Trophoblast cell (in vitro differentiated cells and primary cell): ENCODE measurements at regions not wholly inside any gene's neighbourhood (a gene's known extent, or its start where the extent isn't known, plus 50 kb on each side); places are given as distances from the start of the nearest gene placed in this dataset.
A peak's percentile ranks its signal among the peaks of the same experiment; 100 is the strongest.

ENCODE experiments used
- DNase-seq, 2 donors: peaks; one replicate each; pipeline ENCODE4 v3.0.0-alpha.2; 2016
- H2AFZ ChIP-seq: 2 replicates; pipeline ENCODE4 v1.6.1; 2013; ENCODE audit warnings: low read length, moderate library complexity, mild to moderate bottlenecking; ENCODE audit not compliant: insufficient read depth, poor library complexity
- H2AK5ac ChIP-seq: 2 replicates; pipeline ENCODE4 v1.6.1; 2013; ENCODE audit warnings: mild to moderate bottlenecking, low read length
- H2BK120ac ChIP-seq: 2 replicates; pipeline ENCODE4 v1.6.1; 2013; ENCODE audit warnings: low read length, mild to moderate bottlenecking, moderate library complexity; ENCODE audit not compliant: insufficient read depth, poor library complexity
- H2BK12ac ChIP-seq: 2 replicates; pipeline ENCODE4 v1.6.1; 2013; ENCODE audit warnings: mild to moderate bottlenecking, low read length, moderate library complexity
- H2BK5ac ChIP-seq: 2 replicates; pipeline ENCODE4 v1.6.1; 2013; ENCODE audit warnings: low read length, low read depth, moderate library complexity, mild to moderate bottlenecking; ENCODE audit not compliant: poor library complexity
- H3K14ac ChIP-seq: 2 replicates; pipeline ENCODE4 v1.6.1; 2013; ENCODE audit warnings: mild to moderate bottlenecking, low read length
- H3K18ac ChIP-seq: 2 replicates; pipeline ENCODE4 v1.6.1; 2013; ENCODE audit warnings: mild to moderate bottlenecking, low read length
- H3K23ac ChIP-seq: 2 replicates; pipeline ENCODE4 v1.6.1; 2013; ENCODE audit warnings: low read length
- H3K27ac ChIP-seq: 2 replicates; pipeline ENCODE4 v1.5.1; 2013; ENCODE audit warnings: low read depth, mild to moderate bottlenecking, inconsistent platforms, low read length, moderate library complexity
- H3K27me3 ChIP-seq: 2 replicates; pipeline ENCODE4 v1.6.1; 2013; ENCODE audit warnings: inconsistent platforms, mild to moderate bottlenecking, low read length, moderate library complexity; ENCODE audit not compliant: insufficient read depth
- H3K36me3 ChIP-seq, 2 experiments: 1 replicate in 1 of 2; 2 replicates in 1 of 2; pipeline ENCODE4 v1.6.1; 2013; ENCODE audit warnings: low read length in 2 of 2, mild to moderate bottlenecking in 2 of 2, moderate library complexity in 1 of 2; ENCODE audit not compliant: insufficient read depth in 2 of 2, control insufficient read depth in 1 of 2
- H3K4ac ChIP-seq: 2 replicates; pipeline ENCODE4 v1.6.1; 2013; ENCODE audit warnings: low read depth, mild to moderate bottlenecking, low read length, moderate library complexity
- H3K4me1 ChIP-seq, 2 experiments: 1 replicate in 1 of 2; 2 replicates in 1 of 2; pipeline ENCODE4 v1.6.1; 2013; ENCODE audit warnings: low read length in 2 of 2, mild to moderate bottlenecking in 2 of 2, moderate library complexity in 1 of 2; ENCODE audit not compliant: insufficient read depth in 2 of 2, control insufficient read depth in 1 of 2
- H3K4me2 ChIP-seq: 2 replicates; pipeline ENCODE4 v1.6.1; 2013; ENCODE audit warnings: inconsistent platforms, mild to moderate bottlenecking, low read length, moderate library complexity
- H3K4me3 ChIP-seq: 2 replicates; pipeline ENCODE4 v1.5.1; 2013; ENCODE audit warnings: mild to moderate bottlenecking, low read depth, low read length, inconsistent platforms
- H3K79me1 ChIP-seq: one replicate; pipeline ENCODE4 v1.6.1; 2013; ENCODE audit warnings: low read length
- H3K79me2 ChIP-seq: 2 replicates; pipeline ENCODE4 v1.6.1; 2013; ENCODE audit warnings: low read length, mild to moderate bottlenecking; ENCODE audit not compliant: control insufficient read depth, insufficient read depth, poor library complexity
- H3K9ac ChIP-seq: 2 replicates; pipeline ENCODE4 v1.6.1; 2013; ENCODE audit warnings: mild to moderate bottlenecking, low read length
- H3K9me3 ChIP-seq: 2 replicates; pipeline ENCODE4 v1.6.1; 2013; ENCODE audit warnings: low read depth, mild to moderate bottlenecking, control low read depth, inconsistent platforms, low read length; ENCODE audit not compliant: insufficient read depth
- H4K12ac ChIP-seq: 2 replicates; pipeline ENCODE4 v1.6.1; 2013; ENCODE audit warnings: low read depth, mild to moderate bottlenecking, low read length, moderate library complexity
- H4K8ac ChIP-seq: 2 replicates; pipeline ENCODE4 v1.6.1; 2013; ENCODE audit warnings: low read depth, mild to moderate bottlenecking, low read length, moderate library complexity
- H4K91ac ChIP-seq: one replicate; pipeline ENCODE4 v1.6.1; 2013; ENCODE audit warnings: low read depth, mild to moderate bottlenecking, low read length, moderate library complexity
- whole genome bisulfite sequencing: extraction: QIAGEN DNeasy Blood & Tissue Kit; methylation state at CpG from one replicate; pipeline ENCODE4 v1.1.7; 2013; ENCODE audit warnings: missing lambda C conversion rate; ENCODE audit not compliant: insufficient read length, insufficient coverage; ENCODE audit errors: extremely low coverage; 5-methylcytosine and 5-hydroxymethylcytosine counted together

DNA sequence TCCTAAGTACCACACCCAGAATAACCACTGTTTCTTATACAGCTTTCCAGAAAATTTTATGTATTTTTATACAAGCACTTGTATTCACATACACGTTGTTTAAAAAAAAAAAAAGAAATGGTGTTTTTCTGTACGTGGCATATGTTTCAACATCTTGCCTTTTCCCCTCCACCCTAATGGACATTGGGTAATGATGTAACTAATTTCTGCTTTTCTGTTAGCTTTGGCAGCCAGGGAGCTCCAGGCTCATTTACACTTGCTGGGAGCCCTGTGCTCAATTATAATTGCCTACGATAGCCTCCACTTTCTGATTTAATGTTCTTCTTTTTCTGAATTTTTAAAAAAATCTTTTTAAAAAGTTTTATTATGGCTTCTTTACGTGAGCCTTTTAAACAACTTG, 352.4 kb downstream of the UTRN start:
- no peaks in the 10 kb centered on the region for H3K79me1 ChIP-seq
- H3K23ac ChIP-seq: no peak overlapping the region
- no peak overlapping the region for H4K91ac ChIP-seq
- no peak overlapping the region for H3K9ac ChIP-seq
- no peak overlapping the region for H3K18ac ChIP-seq
- no peak overlapping the region for H2AFZ ChIP-seq
- no peak overlapping the region for H3K4me3 ChIP-seq
- H3K14ac ChIP-seq: no peak overlapping the region
- DNase-seq: no peak
- no peaks in the 10 kb centered on the region for H3K79me2 ChIP-seq
- no peaks in the 10 kb centered on the region for H3K4me1 ChIP-seq
- no peak overlapping the region for H2AK5ac ChIP-seq
- no peak overlapping the region for H2BK5ac ChIP-seq
- H3K27ac ChIP-seq: no peak overlapping the region
- H3K4ac ChIP-seq: no peak overlapping the region
- no CpG with 5 or more reads among the region's 4 CpGs for WGBS
- H3K9me3 ChIP-seq: no peaks in the 10 kb centered on the region
- H3K36me3 ChIP-seq: no peaks in the 10 kb centered on the region
- H2BK12ac ChIP-seq: no peak overlapping the region
- H3K27me3 ChIP-seq: no peaks in the 10 kb centered on the region
- no peak overlapping the region for H3K4me2 ChIP-seq
- no peak overlapping the region for H4K12ac ChIP-seq
- H2BK120ac ChIP-seq: no peak overlapping the region
- no peak overlapping the region for H4K8ac ChIP-seq

DNA sequence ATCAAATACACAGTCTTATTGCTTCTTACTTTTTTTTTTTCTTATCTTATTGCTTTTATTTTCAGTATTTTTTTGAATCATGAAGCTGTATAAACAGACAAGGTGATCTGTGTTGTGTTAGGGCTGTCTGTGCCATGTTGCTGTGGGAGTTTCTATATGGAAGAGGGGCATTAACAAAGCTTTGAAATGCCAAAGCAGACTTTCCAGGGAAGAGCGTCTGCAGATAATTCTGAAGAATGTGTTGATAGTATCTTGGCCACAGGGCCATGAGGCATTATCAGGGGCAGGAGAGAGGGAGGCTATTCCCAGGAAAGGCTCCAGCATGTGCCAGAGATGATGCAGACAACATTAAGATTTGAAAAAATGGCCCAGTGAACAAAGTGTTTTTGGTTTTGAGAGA, 354.5 kb downstream of the UTRN start:
- Histone ChIP-seq H3K4ac (no peak overlapping the region), H3K18ac (no peak overlapping the region), H2BK120ac (no peak overlapping the region), H4K12ac (no peak overlapping the region), H3K9me3 (no peaks in the 10 kb centered on the region), H3K27me3 (no peaks in the 10 kb centered on the region), H3K14ac (no peak overlapping the region), H3K36me3 (no peaks in the 10 kb centered on the region), H2BK12ac (no peak overlapping the region), H3K23ac (no peak overlapping the region), H2BK5ac (no peak overlapping the region), H2AFZ (no peak overlapping the region), H3K4me1 (no peaks in the 10 kb centered on the region), H4K91ac (no peak overlapping the region), H3K9ac (no peak overlapping the region), H3K79me1 (no peaks in the 10 kb centered on the region), H3K79me2 (no peaks in the 10 kb centered on the region), H3K27ac (no peak overlapping the region), H3K4me2 (no peak overlapping the region), H3K4me3 (no peak overlapping the region), H4K8ac (no peak overlapping the region), H2AK5ac (no peak overlapping the region)
- DNase-seq: peak in 1 of 2 donors; percentile 22
- no CpG with 5 or more reads among the region's 1 CpG for WGBS

GRCh38 chr6:144641286-144641685, 356.2 kb downstream of the UTRN start:
- no CpG with 5 or more reads among the region's 1 CpG for WGBS

GRCh38 chr6:144644776-144645175, 359.6 kb downstream of the UTRN start:
- Histone ChIP-seq H3K27me3 (no peaks in the 10 kb centered on the region), H3K4me2 (no peak overlapping the region), H3K36me3 (no peaks in the 10 kb centered on the region), H3K18ac (no peak overlapping the region), H2AFZ (no peak overlapping the region), H3K79me2 (no peaks in the 10 kb centered on the region), H3K4me1 (no peaks in the 10 kb centered on the region), H3K14ac (no peak overlapping the region), H3K9me3 (no peaks in the 10 kb centered on the region), H2BK5ac (no peak overlapping the region), H3K4ac (no peak overlapping the region), H4K8ac (no peak overlapping the region), H2BK120ac (no peak overlapping the region), H2AK5ac (no peak overlapping the region), H3K79me1 (peaks cover 1% of the 10 kb centered on the region), H3K9ac (no peak overlapping the region), H4K12ac (no peak overlapping the region), H3K4me3 (no peak overlapping the region), H3K27ac (no peak overlapping the region), H2BK12ac (no peak overlapping the region), H3K23ac (no peak overlapping the region), H4K91ac (no peak overlapping the region)
- no CpG with 5 or more reads among the region's 1 CpG for WGBS
- no peak for DNase-seq

More at GRCh38 chr6:144641286-144641685, 356.2 kb downstream of the UTRN start:
- Histone ChIP-seq H2BK5ac (no peak overlapping the region), H3K79me1 (no peaks in the 10 kb centered on the region), H2BK12ac (no peak overlapping the region), H3K18ac (no peak overlapping the region), H3K9ac (no peak overlapping the region), H2BK120ac (no peak overlapping the region), H4K91ac (no peak overlapping the region), H4K12ac (no peak overlapping the region), H3K79me2 (no peaks in the 10 kb centered on the region), H3K4me1 (no peaks in the 10 kb centered on the region), H4K8ac (no peak overlapping the region), H3K4me3 (no peak overlapping the region), H3K36me3 (no peaks in the 10 kb centered on the region), H3K14ac (no peak overlapping the region), H3K27ac (no peak overlapping the region), H3K9me3 (no peaks in the 10 kb centered on the region), H2AFZ (no peak overlapping the region), H3K4ac (no peak overlapping the region), H3K27me3 (no peaks in the 10 kb centered on the region), H3K4me2 (no peak overlapping the region), H3K23ac (no peak overlapping the region), H2AK5ac (no peak overlapping the region)
- DNase-seq: no peak
